Prostate gland (tissue), 2 donors: ENCODE measurements at regions not wholly inside any gene's neighbourhood (a gene's known extent, or its start where the extent isn't known, plus 50 kb on each side); places are given as distances from the start of the nearest gene placed in this dataset.

ENCODE experiments used
- DNase-seq: peaks from one replicate; pipeline ENCODE4 v3.0.0-alpha.2; 2019; ENCODE audit warnings: low spot score
- H3K27ac ChIP-seq, 2 donors: fragments of 200-600 bp; sonication (generic); 2 replicates each; pipeline ENCODE4 v1.5.1; 2017 to 2019
- H3K27me3 ChIP-seq: fragments of 200-600 bp; sonication (generic); replicated peaks from 2 replicates; pipeline ENCODE4 v1.5.1; 2019; ENCODE audit not compliant: insufficient read depth
- H3K36me3 ChIP-seq, 2 donors: fragments of 200-600 bp; sonication (generic); 1 replicate in 1 of 2; 2 replicates in 1 of 2; pipeline versions ENCODE4 v1.5.1 to v1.8.1; 2017 to 2019
- H3K4me1 ChIP-seq: fragments of 200-600 bp; sonication (generic); replicated peaks from 2 replicates; pipeline ENCODE4 v1.5.1; 2019
- H3K4me3 ChIP-seq, 2 donors: fragments of 200-600 bp; sonication (generic); 2 replicates each; pipeline ENCODE4 v1.5.1; 2017 to 2019
- H3K9me3 ChIP-seq: fragments of 200-600 bp; sonication (generic); 2 replicates; pipeline ENCODE4 v1.5.1; 2017
- POLR2A ChIP-seq: fragments of 450-650 bp; IDR thresholded peaks from one replicate; pipeline ENCODE4 v1.6.1; 2016; ENCODE audit warnings: antibody characterized with exemption, mild to moderate bottlenecking
- POLR2AphosphoS5 ChIP-seq: sonication (generic); formaldehyde crosslinking; IDR thresholded peaks from one replicate; pipeline ENCODE4 v1.6.1; 2017; ENCODE audit warnings: antibody characterized with exemption
- WGBS: methylation state at CpG from one replicate; pipeline ENCODE4 v1.1.5; 2018; 5-methylcytosine and 5-hydroxymethylcytosine counted together
- intact Hi-C: fragments of 100-400 bp; cut with DNase I; formaldehyde crosslinking; loops from one replicate; pipeline ENCODE4 v1.14.2; 2022
- TF ChIP-seq, protein P1 (sequence below), 4 experiments: fragments of 200-600 bp in 2 of 4; fragments of 450-650 bp in 2 of 4; sonication (generic) in 2 of 4; IDR thresholded peaks; 1 replicate in 3 of 4; 2 replicates in 1 of 4; pipeline ENCODE4 v1.5.1; 2016 to 2019; ENCODE audit warnings: antibody characterized with exemption in 4 of 4, mild to moderate bottlenecking in 2 of 4, moderate library complexity in 2 of 4

GRCh38 chrX:10086676-10087075 lies 70.1 kb upstream of the CLCN4 start:
- Histone ChIP-seq H3K9me3 (no peaks in the 10 kb centered on the region), H3K27me3 (no peaks in the 10 kb centered on the region), H3K36me3 (no peaks in the 10 kb centered on the region), H3K4me1 (no peaks in the 10 kb centered on the region), H3K27ac (no peak overlapping the region), H3K4me3 (no peak overlapping the region)
- no peak for DNase-seq
- TF ChIP-seq, protein P1, sequence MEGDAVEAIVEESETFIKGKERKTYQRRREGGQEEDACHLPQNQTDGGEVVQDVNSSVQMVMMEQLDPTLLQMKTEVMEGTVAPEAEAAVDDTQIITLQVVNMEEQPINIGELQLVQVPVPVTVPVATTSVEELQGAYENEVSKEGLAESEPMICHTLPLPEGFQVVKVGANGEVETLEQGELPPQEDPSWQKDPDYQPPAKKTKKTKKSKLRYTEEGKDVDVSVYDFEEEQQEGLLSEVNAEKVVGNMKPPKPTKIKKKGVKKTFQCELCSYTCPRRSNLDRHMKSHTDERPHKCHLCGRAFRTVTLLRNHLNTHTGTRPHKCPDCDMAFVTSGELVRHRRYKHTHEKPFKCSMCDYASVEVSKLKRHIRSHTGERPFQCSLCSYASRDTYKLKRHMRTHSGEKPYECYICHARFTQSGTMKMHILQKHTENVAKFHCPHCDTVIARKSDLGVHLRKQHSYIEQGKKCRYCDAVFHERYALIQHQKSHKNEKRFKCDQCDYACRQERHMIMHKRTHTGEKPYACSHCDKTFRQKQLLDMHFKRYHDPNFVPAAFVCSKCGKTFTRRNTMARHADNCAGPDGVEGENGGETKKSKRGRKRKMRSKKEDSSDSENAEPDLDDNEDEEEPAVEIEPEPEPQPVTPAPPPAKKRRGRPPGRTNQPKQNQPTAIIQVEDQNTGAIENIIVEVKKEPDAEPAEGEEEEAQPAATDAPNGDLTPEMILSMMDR (IDR thresholded peaks at IDR 0.05), result no peak
- TF ChIP-seq POLR2AphosphoS5 (no peak), POLR2A (no peak)
- intact Hi-C loops, result no loop called here
- WGBS, result 43% methylated on average over 8 of the region's 8 CpGs

GRCh38 chrX:10087391-10087790 lies 69.4 kb upstream of the CLCN4 start:
- Histone ChIP-seq H3K36me3 (no peaks in the 10 kb centered on the region), H3K4me1 (no peaks in the 10 kb centered on the region), H3K27ac (no peak overlapping the region), H3K27me3 (no peaks in the 10 kb centered on the region), H3K9me3 (no peaks in the 10 kb centered on the region), H3K4me3 (no peak overlapping the region)
- intact Hi-C loops, result no loop called here
- 90% methylated on average over 9 of the region's 9 CpGs for WGBS
- no peak for TF ChIP-seq POLR2A
- no peak for TF ChIP-seq POLR2AphosphoS5
- TF ChIP-seq, protein P1 (IDR thresholded peaks at IDR 0.05), result no peak
- no peak for DNase-seq

DNA sequence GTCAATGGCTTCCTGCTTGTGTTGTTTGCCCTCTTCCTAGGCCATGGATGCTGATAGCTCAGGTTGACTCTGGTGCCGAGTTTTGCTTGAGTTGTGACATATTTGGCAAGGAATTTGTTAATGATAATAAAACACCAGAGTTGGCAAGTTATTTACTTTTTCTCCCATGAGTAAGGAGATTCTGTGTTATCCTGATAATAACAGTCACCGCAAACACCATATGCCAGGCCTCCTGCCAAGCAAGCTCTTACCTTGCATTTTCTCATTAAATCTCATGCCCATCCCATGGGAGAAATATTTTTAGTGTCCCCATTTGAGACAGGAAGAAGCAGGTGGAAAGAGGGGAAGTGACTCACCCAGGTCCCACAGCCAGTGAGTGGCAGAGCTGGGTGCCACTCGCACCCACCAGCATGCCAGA lies 67.4 kb upstream of the CLCN4 start:
- peak overlapping the region; percentile 22 to 56 for H3K27ac ChIP-seq
- H3K36me3 ChIP-seq, result no peaks in the 10 kb centered on the region
- TF ChIP-seq POLR2A, result no peak
- TF ChIP-seq, protein P1 (IDR thresholded peaks at IDR 0.05), result no peak
- H3K9me3 ChIP-seq, result no peaks in the 10 kb centered on the region
- H3K4me3 ChIP-seq, result no peak overlapping the region
- WGBS, result 40% methylated on average over 3 of the region's 3 CpGs
- DNase-seq, result no peak
- intact Hi-C loops, result no loop called here
- H3K4me1 ChIP-seq, result no peaks in the 10 kb centered on the region
- no peaks in the 10 kb centered on the region for H3K27me3 ChIP-seq

DNA sequence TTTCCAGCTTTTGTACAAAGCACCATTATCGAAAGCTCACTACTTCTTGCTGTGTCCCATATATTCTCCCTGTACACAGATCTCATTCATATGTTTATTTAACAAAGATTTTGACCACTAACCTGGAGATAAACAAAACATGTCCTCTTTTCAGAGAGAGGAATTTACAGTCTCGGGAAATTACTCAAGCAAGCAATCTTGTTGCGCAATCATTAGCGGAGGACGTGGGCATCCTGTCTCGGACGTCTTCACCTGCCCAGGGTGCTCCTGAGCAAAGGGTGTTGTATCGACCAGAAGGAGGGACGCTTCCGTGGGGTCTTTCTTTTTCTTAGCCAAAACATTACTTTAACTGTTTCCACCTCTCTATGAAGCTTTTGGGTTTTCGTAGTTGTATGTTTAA lies 66.5 kb upstream of the CLCN4 start:
- Histone ChIP-seq H3K4me3 (no peak overlapping the region), H3K4me1 (no peaks in the 10 kb centered on the region), H3K9me3 (no peaks in the 10 kb centered on the region), H3K36me3 (no peaks in the 10 kb centered on the region), H3K27me3 (no peaks in the 10 kb centered on the region), H3K27ac (peak overlapping the region; percentile 22 to 56)
- DNase-seq, result peak; percentile 41
- WGBS, result 45% methylated on average over 11 of the region's 11 CpGs
- intact Hi-C loops, result no loop called here
- peak; percentile 47 for TF ChIP-seq POLR2AphosphoS5
- TF ChIP-seq, protein P1 (IDR thresholded peaks at IDR 0.05), result no peak

- DNase-seq, result no peak
- TF ChIP-seq POLR2AphosphoS5 (no peak), POLR2A (no peak)
- TF ChIP-seq, protein P1 (IDR thresholded peaks at IDR 0.05), result no peak
- 94% methylated on average over 9 of the region's 9 CpGs for WGBS
Observed at GRCh38 chrX:10095246-10095645, 61.5 kb upstream of the CLCN4 start.

More at GRCh38 chrX:10095246-10095645, 61.5 kb upstream of the CLCN4 start:
- intact Hi-C loops, result no loop called here
- Histone ChIP-seq H3K36me3 (no peaks in the 10 kb centered on the region), H3K27me3 (no peaks in the 10 kb centered on the region), H3K4me1 (no peaks in the 10 kb centered on the region), H3K9me3 (no peaks in the 10 kb centered on the region), H3K4me3 (no peak overlapping the region), H3K27ac (no peak overlapping the region)
